Activated CD8-positive, alpha-beta memory T cell treated with anti-CD3 and anti-CD28 coated beads, Interleukin-2, amount 10 ng/mL, durations not matched to agents 7 days and 5 days (primary cell): ENCODE measurements at regions not wholly inside any gene's neighbourhood (a gene's known extent, or its start where the extent isn't known, plus 50 kb on each side); places are given as distances from the start of the nearest gene placed in this dataset.
"Not testable (repeated sequence)": the region's sequence is repeated elsewhere in the genome, so short reads cannot be mapped to it uniquely, and the experiment has no call there.

Experiments
- ATAC-seq: fragments of 150-1000 bp; cut with Tn5 transposase; one replicate; pipeline ENCODE4 v1.10.0; 2021; ENCODE audit warnings: moderate library complexity
- CTCF ChIA-PET: fragments of 350-600 bp; sonication (Branson Sonifier 250); formaldehyde crosslinking; loops from one replicate; lab custom pipeline; 2021; ENCODE audit warnings: antibody characterized with exemption; lab: Charles Lee
- DNase-seq: peaks from one replicate; pipeline ENCODE4 v3.0.0-alpha.2; 2020
- H3K27ac Mint-ChIP-seq: one replicate; pipeline ENCODE4 v1.8.0; 2021; ENCODE audit warnings: mild to moderate bottlenecking, mixed read lengths
- H3K27me3 Mint-ChIP-seq: one replicate; pipeline ENCODE4 v1.8.0; 2021; ENCODE audit warnings: mixed read lengths
- H3K36me3 Mint-ChIP-seq: one replicate; pipeline ENCODE4 v1.8.0; 2021; ENCODE audit warnings: mild to moderate bottlenecking, mixed read lengths
- H3K4me1 Mint-ChIP-seq: one replicate; pipeline ENCODE4 v1.8.0; 2021; ENCODE audit warnings: mixed read lengths
- H3K4me3 Mint-ChIP-seq: one replicate; pipeline ENCODE4 v1.8.0; 2021; ENCODE audit warnings: mild to moderate bottlenecking, moderate library complexity, mixed read lengths
- H3K9me3 Mint-ChIP-seq: one replicate; pipeline ENCODE4 v1.8.0; 2022; ENCODE audit warnings: low read depth, mixed read lengths

DNA sequence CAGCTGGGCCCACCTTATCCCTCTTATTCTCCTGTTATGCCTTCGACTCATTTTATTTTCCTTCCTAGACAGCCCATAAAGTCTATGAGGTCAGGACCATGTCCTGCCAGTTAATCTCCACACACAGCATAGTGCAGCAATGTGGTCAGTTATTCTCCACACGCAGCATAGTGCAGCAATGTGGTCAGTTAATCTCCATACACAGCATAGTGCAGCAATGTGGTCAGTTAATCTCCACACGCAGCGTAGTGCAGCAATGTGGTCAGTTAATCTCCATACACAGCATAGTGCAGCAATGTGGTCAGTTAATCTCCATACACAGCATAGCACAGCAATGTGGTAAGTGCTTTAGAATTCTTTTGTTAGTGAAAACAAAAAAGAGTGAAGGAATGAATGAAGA, 77.8 kb downstream of the TEX36 start:
- no peak overlapping the region for H3K4me3 Mint-ChIP-seq
- ATAC-seq (no peak), DNase-seq (no peak)
- H3K36me3 Mint-ChIP-seq, result no peaks in the 10 kb centered on the region
- H3K4me1 Mint-ChIP-seq, result no peaks in the 10 kb centered on the region
- no peaks in the 10 kb centered on the region for H3K27me3 Mint-ChIP-seq
- peaks cover 3% of the 10 kb centered on the region for H3K9me3 Mint-ChIP-seq
- no peak overlapping the region for H3K27ac Mint-ChIP-seq
- CTCF ChIA-PET, result no interaction called here

DNA sequence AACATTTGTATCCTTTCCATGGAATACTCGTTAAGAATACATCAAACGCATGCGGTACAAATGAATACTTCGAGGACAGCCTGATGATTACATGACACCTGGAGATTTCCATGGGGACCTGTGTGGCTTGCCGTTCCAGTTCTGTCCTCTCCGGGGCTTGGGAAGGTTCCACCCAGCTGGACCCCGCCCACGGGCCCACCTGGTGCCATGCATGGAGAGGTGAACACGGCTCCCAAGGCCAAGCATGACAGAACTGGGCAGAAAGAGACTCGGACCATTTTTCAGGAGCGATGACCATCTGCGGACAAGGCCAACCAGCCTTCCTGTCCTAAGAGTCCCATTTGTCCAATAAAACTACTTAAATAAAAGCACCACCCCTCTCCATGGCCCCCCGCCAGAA, 80.1 kb downstream of the TEX36 start:
- Mint-ChIP-seq H3K36me3 (no peaks in the 10 kb centered on the region), H3K4me1 (no peaks in the 10 kb centered on the region), H3K9me3 (peaks cover 3% of the 10 kb centered on the region), H3K27ac (no peak overlapping the region), H3K27me3 (no peaks in the 10 kb centered on the region), H3K4me3 (no peak overlapping the region)
- CTCF ChIA-PET, result no interaction called here
- ATAC-seq (no peak), DNase-seq (no peak)

- Mint-ChIP-seq H3K27me3 (no peaks in the 10 kb centered on the region), H3K27ac (no peak overlapping the region), H3K9me3 (peaks cover 6% of the 10 kb centered on the region), H3K4me3 (peak overlapping the region; percentile 3), H3K36me3 (no peaks in the 10 kb centered on the region), H3K4me1 (no peaks in the 10 kb centered on the region)
- ATAC-seq (no peak), DNase-seq (no peak)
- CTCF ChIA-PET, result no interaction called here
These were observed 83.8 kb downstream of the TEX36 start for GRCh38 chr10:125599194-125599593.

DNA sequence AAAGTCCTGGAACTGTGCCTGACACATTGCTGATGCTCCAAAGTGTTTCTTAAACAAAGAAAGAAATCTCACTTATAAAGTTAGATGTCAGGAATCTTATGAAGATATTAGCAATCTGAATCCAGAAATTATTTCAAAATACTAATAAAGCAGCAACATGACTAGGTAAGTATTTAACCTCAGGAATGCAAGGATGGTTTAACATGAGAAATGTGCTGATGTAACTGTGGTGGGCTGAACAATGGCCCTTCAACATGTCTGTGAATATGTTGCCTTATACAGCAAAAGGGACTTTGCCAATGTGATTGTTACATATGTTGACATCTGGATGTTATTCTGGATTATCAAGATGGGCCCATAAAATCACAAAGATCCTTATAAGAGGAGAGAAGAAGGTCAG, 87.1 kb downstream of the TEX36 start:
- Mint-ChIP-seq H3K9me3 (peaks cover 8% of the 10 kb centered on the region), H3K4me1 (no peaks in the 10 kb centered on the region), H3K4me3 (no peak overlapping the region), H3K36me3 (no peaks in the 10 kb centered on the region), H3K27ac (no peak overlapping the region), H3K27me3 (no peaks in the 10 kb centered on the region)
- no peak for ATAC-seq
- CTCF ChIA-PET, result no interaction called here
- no peak for DNase-seq

- CTCF ChIA-PET, result no interaction called here
- no peaks in the 10 kb centered on the region for H3K4me1 Mint-ChIP-seq
- no peak overlapping the region for H3K4me3 Mint-ChIP-seq
- H3K27me3 Mint-ChIP-seq, result no peaks in the 10 kb centered on the region
- ATAC-seq, result no peak
- H3K9me3 Mint-ChIP-seq, result peaks cover 5% of the 10 kb centered on the region
- DNase-seq, result no peak
- H3K36me3 Mint-ChIP-seq, result no peaks in the 10 kb centered on the region
- no peak overlapping the region for H3K27ac Mint-ChIP-seq
These were observed 89.3 kb downstream of the TEX36 start for GRCh38 chr10:125593644-125594043.

GRCh38 chr10:125592897-125593296, 90.1 kb downstream of the TEX36 start:
- no peaks in the 10 kb centered on the region for H3K36me3 Mint-ChIP-seq
- DNase-seq, result no peak

DNA sequence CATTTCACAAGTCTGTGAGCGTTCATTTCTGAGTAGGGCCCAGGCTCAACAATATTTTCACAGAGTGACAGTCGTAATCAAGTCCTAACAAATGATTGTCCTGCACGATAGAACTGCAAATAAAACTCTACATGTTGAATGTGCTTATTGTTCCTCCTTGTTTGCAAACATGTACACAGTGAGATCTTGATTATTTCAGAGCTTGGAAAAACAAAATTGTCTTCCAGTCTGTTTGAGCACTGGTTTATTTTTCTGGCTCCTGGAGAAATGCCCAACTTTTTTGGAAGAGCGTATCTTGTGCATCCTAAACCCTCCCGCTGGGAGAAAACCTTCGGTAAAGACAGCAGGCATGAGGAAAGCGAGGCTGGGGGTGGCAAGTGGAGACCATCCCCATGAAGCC, 91.1 kb downstream of the TEX36 start:
- DNase-seq (no peak), ATAC-seq (no peak)
- Mint-ChIP-seq H3K4me1 (no peaks in the 10 kb centered on the region), H3K27me3 (no peaks in the 10 kb centered on the region), H3K4me3 (no peak overlapping the region), H3K27ac (no peak overlapping the region), H3K36me3 (no peaks in the 10 kb centered on the region), H3K9me3 (peaks cover 5% of the 10 kb centered on the region)
- CTCF ChIA-PET, result no interaction called here

More at GRCh38 chr10:125592897-125593296, 90.1 kb downstream of the TEX36 start:
- H3K4me3 Mint-ChIP-seq, result no peak overlapping the region
- CTCF ChIA-PET, result no interaction called here
- H3K9me3 Mint-ChIP-seq, result peaks cover 5% of the 10 kb centered on the region
- no peak overlapping the region for H3K27ac Mint-ChIP-seq
- no peak for ATAC-seq
- no peaks in the 10 kb centered on the region for H3K4me1 Mint-ChIP-seq
- H3K27me3 Mint-ChIP-seq, result no peaks in the 10 kb centered on the region

GRCh38 chr10:125588738-125589137, 94.2 kb downstream of the TEX36 start:
- H3K4me1 Mint-ChIP-seq, DNase-seq, H3K4me3 Mint-ChIP-seq, ATAC-seq, H3K27ac Mint-ChIP-seq, H3K27me3 Mint-ChIP-seq, H3K36me3 Mint-ChIP-seq, CTCF ChIA-PET, H3K9me3 Mint-ChIP-seq: not testable (repeated sequence)

DNA sequence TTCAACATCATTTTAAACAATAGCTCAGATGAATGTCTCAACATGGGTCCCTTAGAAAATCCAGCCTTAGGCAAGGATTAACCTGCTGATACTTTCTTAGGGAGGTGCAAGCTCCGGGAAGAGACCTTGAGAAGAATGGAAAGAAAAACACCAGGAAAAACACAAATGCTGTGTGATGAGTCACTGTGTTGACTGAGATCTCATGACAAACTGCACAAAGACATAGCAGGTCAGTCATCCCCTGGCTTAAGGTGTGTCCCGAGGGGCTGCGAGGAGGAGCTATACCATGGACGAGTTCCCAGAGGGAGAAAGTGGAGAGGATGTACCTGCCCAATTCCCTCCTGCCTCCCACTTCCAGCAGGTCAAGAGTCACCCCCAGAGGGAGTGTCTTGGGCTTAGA, 98.0 kb downstream of the TEX36 start:
- no peaks in the 10 kb centered on the region for H3K36me3 Mint-ChIP-seq
- H3K27me3 Mint-ChIP-seq, result no peaks in the 10 kb centered on the region
- CTCF ChIA-PET, result no interaction called here
- no peak for ATAC-seq
- no peak overlapping the region for H3K27ac Mint-ChIP-seq
- H3K9me3 Mint-ChIP-seq, result no peaks in the 10 kb centered on the region
- H3K4me3 Mint-ChIP-seq, result no peak overlapping the region
- H3K4me1 Mint-ChIP-seq, result no peaks in the 10 kb centered on the region
- no peak for DNase-seq

GRCh38 chr10:125578658-125579315, 104.2 kb downstream of the TEX36 start:
- Mint-ChIP-seq H3K27ac (no peak overlapping the region), H3K9me3 (peaks cover 8% of the 10 kb centered on the region), H3K4me3 (no peak overlapping the region), H3K27me3 (no peaks in the 10 kb centered on the region), H3K36me3 (no peaks in the 10 kb centered on the region), H3K4me1 (no peaks in the 10 kb centered on the region)
- ATAC-seq (no peak), DNase-seq (no peak)
- CTCF ChIA-PET, result no interaction called here

DNA sequence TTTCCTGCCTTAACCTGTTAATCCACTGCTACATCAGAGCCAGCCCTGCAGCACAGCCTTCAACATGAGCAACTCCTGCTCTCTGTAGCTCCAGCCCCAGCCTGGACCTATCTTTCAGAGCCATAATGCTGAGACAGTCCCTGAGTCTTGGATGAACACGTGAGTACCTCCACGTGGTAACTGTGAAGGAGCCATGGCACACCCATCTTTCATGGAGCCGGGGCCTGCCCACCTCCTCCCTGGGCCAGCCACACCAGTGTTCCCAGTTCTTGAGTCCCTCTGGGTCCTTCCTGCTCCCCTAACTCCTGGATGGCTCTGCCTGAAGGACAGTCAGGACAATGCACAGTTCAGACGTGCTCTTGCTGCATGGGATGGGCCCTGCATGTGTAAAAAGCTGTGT, 107.1 kb downstream of the TEX36 start:
- DNase-seq (no peak), ATAC-seq (no peak)
- Mint-ChIP-seq H3K27ac (no peak overlapping the region), H3K9me3 (peaks cover 8% of the 10 kb centered on the region), H3K27me3 (peaks cover 6% of the 10 kb centered on the region), H3K36me3 (no peaks in the 10 kb centered on the region), H3K4me1 (no peaks in the 10 kb centered on the region), H3K4me3 (no peak overlapping the region)
- CTCF ChIA-PET, result no interaction called here

DNA sequence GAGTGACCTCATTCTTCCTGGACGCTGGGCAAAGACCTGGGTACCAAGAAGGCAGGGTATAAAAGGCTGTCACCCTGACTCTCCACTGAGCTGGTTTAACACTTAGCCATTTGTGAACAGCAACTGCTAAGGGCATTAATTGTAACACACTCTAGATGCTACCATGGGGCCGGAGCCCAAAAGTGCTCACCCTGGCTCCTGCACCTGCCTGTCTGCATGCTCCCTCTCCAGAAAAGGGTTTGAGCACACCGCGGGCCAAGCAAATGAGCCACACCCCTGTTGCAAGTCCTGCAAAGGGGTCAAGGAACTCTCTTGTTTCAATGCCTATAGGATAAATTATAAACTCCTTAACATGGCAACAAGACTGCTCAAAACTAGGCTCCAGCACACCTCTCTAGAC, 114.8 kb downstream of the TEX36 start:
- CTCF ChIA-PET, result no interaction called here

DNA sequence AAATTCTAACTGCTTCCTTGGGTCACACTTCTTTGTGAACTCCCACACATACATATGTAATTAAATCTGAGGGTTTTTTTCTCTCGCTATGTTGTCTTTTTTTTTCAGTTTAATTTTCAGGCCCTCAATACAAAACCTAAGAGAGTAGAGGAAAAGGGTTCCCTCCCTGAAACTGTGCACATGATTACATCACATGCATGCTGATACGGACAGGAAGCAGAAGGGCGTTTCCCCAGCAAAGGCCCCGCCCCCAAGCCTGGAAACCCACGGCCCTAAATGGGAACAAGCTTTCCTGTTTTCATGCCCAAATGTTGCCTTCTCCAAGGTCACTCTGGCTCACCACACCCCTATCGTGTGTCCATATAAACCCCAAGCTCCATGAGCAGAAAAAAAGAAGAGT, 115.4 kb downstream of the TEX36 start:
- CTCF ChIA-PET, result no interaction called here
- H3K27me3 Mint-ChIP-seq, result peaks cover 6% of the 10 kb centered on the region
- ATAC-seq, result no peak
- no peaks in the 10 kb centered on the region for H3K4me1 Mint-ChIP-seq
- H3K36me3 Mint-ChIP-seq, result no peaks in the 10 kb centered on the region
- DNase-seq, result no peak
- peaks cover 2% of the 10 kb centered on the region for H3K9me3 Mint-ChIP-seq
- H3K4me3 Mint-ChIP-seq, result no peak overlapping the region
- no peak overlapping the region for H3K27ac Mint-ChIP-seq

More for the DNA sequence above, 114.8 kb downstream of the TEX36 start:
- Mint-ChIP-seq H3K36me3 (no peaks in the 10 kb centered on the region), H3K9me3 (peaks cover 2% of the 10 kb centered on the region), H3K4me3 (no peak overlapping the region), H3K4me1 (no peaks in the 10 kb centered on the region), H3K27ac (no peak overlapping the region), H3K27me3 (peaks cover 6% of the 10 kb centered on the region)
- DNase-seq (no peak), ATAC-seq (no peak)

GRCh38 chr10:125565046-125565445, 117.9 kb downstream of the TEX36 start:
- Mint-ChIP-seq H3K27me3 (no peaks in the 10 kb centered on the region), H3K9me3 (peaks cover 2% of the 10 kb centered on the region)
- CTCF ChIA-PET, result no interaction called here

GRCh38 chr10:125564570-125564969, 118.4 kb downstream of the TEX36 start:
- Mint-ChIP-seq H3K27me3 (peaks cover under 1% of the 10 kb centered on the region), H3K4me1 (peaks cover under 1% of the 10 kb centered on the region), H3K36me3 (no peaks in the 10 kb centered on the region), H3K9me3 (peaks cover under 1% of the 10 kb centered on the region), H3K27ac (no peak overlapping the region), H3K4me3 (no peak overlapping the region)
- CTCF ChIA-PET, result no interaction called here
- no peak for DNase-seq
- ATAC-seq, result no peak

More at GRCh38 chr10:125565046-125565445, 117.9 kb downstream of the TEX36 start:
- Mint-ChIP-seq H3K4me1 (no peaks in the 10 kb centered on the region), H3K36me3 (no peaks in the 10 kb centered on the region), H3K27ac (no peak overlapping the region), H3K4me3 (no peak overlapping the region)
- DNase-seq (no peak), ATAC-seq (no peak)
